GM21723 (cell line): ENCODE measurements at regions not wholly inside any gene's neighbourhood (a gene's known extent, or its start where the extent isn't known, plus 50 kb on each side); places are given as distances from the start of the nearest gene placed in this dataset.

ENCODE experiments used
- ATAC-seq: cut with Tn5 transposase; IDR thresholded peaks from one replicate; pipeline ENCODE4 v1.9.1; 2021; ENCODE audit warnings: mild to moderate bottlenecking, moderate library complexity; ENCODE audit not compliant: unreplicated experiment

DNA sequence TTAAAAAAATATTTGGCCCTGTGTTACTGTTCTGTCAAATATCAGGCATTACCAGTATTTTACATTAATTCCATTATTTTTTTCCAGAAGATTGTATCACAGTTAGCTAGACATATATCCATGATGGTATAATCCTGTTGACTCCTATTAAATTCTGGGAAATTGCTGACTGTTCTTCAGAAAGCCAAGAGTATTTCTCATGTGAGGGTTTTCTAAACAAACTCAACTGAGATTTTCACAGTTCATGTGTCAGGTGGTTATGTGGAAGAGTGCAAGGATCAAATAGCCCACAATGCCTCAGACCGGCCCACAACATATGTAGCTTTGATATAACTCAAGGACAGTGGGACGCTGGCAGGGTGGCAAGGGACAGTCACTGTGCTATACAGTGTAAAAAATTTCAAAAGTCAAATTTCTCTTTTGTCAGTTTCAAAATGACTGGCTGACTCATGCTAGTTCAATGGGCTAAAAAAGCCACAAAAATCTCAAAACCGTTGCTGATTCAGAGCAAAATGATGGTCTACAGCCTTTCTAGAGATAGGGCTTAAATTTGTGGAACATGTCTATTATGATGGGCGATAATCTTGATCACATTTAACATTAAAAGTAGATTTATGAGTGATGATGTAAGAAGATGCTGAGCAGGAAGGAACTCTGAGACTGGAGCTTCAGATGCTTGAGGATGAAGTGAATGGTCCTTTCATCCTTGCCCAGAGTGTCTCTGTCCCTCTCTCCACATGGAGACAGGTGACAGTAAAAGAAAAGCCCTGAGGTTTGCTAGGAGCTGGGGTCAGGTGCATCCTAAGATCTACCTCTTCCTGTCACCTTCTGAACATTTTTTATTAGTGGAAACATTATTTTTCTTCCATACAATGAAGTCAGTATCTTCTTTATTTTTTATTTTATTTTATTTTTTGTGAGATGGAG lies 175.8 kb upstream of the PIEZO2 start:
- peak; percentile 97 for ATAC-seq

- no peak for ATAC-seq
These were observed 175.1 kb upstream of the PIEZO2 start for GRCh38 chr18:11324510-11324909.

DNA sequence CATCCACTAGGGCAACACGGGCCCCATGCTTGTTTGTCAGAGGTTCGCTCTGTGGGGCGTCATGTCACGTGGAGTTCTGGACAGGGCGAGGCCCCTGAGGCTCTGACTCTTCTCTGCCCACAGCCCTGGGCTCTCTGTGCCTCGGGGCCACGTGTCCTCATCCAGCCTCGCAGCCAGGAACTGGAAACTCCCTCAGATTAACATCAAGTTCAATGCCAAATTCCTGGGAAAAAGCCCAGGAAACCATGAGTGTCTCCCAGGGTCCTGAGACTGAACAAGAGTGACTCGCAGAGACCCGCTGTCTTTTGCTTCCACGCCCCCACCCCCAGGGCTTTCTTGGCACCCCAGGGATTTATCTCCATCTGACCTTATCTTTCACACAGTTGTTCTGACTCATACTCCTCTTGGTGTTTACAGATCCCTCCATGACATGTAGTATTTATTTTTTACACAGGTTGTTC lies 174.0 kb upstream of the PIEZO2 start:
- ATAC-seq = no peak

DNA sequence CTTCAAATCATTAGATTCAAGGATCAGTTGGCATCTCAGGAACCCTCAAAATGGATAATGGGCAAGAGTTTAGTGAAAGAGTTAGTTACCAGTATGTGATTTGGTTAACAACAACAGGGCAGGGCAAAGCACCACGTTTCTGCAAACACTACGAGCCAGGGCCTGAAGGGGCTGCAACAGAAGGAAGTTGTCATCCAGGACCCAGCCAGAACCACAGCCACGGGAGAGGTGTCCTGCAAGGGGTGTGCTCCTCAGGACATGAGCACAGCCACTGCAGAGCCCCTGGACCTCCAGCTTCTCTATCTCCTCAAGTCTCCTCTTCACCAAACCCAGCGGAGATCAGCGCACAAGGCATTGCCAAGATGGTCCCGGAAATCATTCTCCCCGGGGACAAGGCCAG lies 173.3 kb upstream of the PIEZO2 start:
- no peak for ATAC-seq

DNA sequence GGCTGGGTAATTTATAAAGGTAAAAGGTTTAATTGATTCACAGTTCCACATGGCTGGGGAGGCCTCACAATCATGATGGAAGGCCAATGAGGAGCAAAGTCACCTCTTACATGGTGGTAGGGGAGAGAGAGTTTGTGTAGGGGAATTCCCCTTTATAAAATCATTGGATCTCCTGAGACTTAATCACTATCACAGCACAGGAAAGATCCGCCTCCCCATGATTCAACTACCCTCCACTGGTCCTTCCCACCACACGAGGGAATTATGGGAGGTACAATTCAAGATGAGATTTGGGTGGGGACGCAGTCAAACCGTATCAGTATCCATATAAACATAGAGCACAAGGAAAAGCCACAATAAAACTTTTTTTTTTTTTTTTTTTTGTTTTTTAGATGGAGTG lies 172.6 kb upstream of the PIEZO2 start:
- no peak for ATAC-seq

- ATAC-seq = no peak
These were observed 171.6 kb upstream of the PIEZO2 start for GRCh38 chr18:11320986-11321385.

GRCh38 chr18:11316546-11316945 lies 167.2 kb upstream of the PIEZO2 start:
- ATAC-seq = no peak

GRCh38 chr18:11310476-11311086 lies 161.2 kb upstream of the PIEZO2 start:
- no peak for ATAC-seq

DNA sequence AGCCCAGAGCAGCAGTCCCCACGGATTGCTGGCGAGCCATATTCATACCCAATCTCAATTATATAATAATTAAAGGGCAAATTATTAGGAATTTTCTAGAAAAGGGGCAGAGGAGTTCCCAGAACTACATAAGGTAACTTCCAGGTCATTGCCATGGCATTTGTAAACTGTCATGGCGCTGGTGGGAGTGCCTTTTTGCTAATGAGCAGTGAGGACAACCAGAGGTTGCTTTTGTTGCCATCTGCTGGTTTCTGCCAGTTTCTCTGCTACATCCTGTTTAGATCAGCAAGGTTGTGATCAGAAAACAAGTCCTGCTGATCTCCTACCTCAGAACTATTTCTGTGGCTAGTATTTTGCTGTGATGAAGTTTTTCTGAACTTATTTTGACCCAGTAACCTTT lies 159.8 kb upstream of the PIEZO2 start:
- ATAC-seq = no peak

DNA sequence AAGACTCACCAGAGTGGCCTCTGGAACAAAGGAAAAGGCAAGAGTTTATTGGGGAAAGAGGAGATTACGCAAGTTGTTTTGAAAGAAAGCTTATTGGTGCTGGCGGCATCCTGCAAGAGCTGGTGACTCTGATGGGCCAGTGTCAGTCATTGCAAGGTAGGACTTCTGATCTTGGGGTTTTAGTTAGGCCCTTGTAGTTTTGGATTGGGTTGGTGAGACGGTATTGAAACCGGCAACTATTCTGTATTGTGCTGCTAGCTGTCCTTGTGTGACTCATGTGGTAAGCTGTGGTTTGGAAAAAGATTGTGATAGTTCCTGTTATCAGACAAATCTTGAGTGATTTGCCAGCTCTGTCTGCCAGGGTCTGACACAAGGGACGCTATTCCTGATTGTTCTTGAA lies 159.1 kb upstream of the PIEZO2 start:
- ATAC-seq = no peak

- no peak for ATAC-seq
These were observed 158.3 kb upstream of the PIEZO2 start for GRCh38 chr18:11307716-11308115.

DNA sequence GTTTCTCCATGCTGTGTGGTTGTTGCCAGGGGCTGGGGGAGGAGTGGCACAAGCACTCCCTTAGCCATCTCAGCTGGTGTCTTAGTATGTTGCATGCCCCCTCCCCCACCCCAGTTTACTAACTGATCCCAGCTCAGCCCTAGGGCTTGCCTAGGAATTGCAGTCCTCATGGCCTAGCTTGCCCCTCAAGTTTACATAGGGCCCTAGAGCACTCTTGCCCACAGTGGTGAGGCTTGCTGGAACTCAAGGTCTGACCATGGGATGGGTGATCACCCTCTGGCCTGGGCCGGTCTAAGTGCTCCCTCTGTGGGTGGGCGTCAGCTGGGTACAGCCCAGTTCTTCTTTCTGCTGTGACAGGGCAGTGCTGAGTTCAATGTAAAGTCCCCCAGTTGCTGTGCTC lies 156.1 kb upstream of the PIEZO2 start:
- ATAC-seq = no peak

DNA sequence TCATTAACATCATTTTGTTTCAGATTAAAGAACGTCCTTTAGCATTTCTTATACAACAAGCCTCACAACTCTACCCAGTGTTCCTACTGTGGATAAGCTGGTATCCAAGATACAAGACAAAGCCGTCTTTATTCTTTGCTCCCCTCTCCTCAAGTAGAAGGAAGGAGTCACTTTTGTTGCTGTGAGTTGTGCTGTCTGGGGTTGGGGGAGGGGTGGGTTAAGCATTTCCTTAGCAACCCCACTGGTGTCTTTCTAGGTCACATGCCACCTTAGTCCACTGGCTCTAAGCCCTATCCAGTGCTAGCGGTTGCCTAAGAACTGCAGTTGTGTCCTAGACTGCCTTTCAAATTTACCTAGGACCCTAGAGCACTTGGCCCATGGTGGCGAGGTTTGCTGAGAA lies 155.6 kb upstream of the PIEZO2 start:
- ATAC-seq = no peak

- ATAC-seq = no peak
These were observed 147.6 kb upstream of the PIEZO2 start for GRCh38 chr18:11296946-11297345.

GRCh38 chr18:11293794-11294193 lies 144.4 kb upstream of the PIEZO2 start:
- no peak for ATAC-seq

- ATAC-seq = no peak
These were observed 141.4 kb upstream of the PIEZO2 start for GRCh38 chr18:11290786-11291185.

GRCh38 chr18:11289248-11289647 lies 139.9 kb upstream of the PIEZO2 start:
- ATAC-seq = no peak

DNA sequence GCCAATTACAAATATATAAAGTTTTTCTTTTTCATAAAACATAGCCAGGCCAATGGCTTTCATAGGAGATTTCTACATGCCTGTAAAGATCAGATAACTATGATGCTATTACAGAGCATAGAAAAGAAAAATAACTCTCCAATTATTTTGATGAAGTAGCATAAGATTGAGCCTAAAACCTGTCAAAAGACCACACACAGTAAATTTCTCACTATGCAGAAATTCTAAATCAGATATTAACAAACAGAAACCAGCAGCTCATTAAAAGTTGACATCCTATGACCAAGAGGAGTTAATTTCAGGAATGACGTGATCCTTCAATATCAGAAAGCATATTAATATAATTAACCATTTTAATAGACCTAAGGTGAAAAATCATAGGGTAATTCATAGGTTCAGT lies 139.0 kb upstream of the PIEZO2 start:
- no peak for ATAC-seq

DNA sequence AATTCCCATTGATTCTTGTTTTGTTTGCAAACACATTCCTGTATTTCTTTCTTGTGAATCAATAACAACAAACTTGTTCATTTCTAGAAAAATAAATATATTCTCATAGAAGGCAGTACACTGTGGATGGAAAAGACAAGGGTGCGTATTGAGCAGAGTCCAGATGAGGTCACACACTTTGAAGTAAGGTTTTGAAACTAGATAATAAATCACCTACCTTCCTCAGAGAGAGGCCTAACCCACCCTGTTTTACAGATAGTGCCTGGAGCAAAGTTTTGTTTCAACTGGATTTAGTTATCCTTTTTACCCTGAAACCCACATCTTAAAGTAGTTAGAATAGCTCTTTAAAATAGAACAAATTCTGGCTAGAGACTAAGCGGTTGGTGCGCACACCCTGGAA lies 137.1 kb upstream of the PIEZO2 start:
- ATAC-seq = no peak

- no peak for ATAC-seq
These were observed 135.4 kb upstream of the PIEZO2 start for GRCh38 chr18:11284811-11285210.

DNA sequence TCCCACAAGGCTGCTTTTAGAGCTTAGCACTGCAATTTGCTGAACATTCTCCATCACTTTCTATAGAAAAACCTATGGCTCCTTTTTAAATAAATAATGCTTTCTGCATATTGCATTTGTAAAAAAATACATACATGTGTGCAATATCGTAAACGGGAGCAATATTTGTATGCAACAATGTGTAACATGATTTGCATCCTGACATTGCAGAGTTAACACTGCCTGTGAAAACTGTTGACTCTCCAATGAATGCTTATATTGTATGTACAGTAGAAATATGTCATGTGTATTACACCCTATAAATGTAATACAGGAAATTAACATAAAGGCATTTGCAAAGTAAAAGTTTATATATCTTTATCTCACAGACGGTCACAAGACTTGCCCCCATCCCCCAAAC lies 135.0 kb upstream of the PIEZO2 start:
- no peak for ATAC-seq

GRCh38 chr18:11283479-11284161 lies 134.3 kb upstream of the PIEZO2 start:
- no peak for ATAC-seq
